ENCODE measurements at regions not wholly inside any gene's neighbourhood (a gene's known extent, or its start where the extent isn't known, plus 50 kb on each side); places are given as distances from the start of the nearest gene placed in this dataset.

- H3K36me3 ChIP-seq (ENCODE audit: control insufficient read depth in 1 of 2, insufficient read depth in 2 of 2, low read length in 2 of 2) = no peaks in the 10 kb centered on the region
- BruUV-seq (replicated peaks) = no TSS peak
- intact Hi-C loops (cut with micrococcal nuclease) = no loop called here
- H4K20me1 ChIP-seq (ENCODE audit: insufficient read depth) = no peaks in the 10 kb centered on the region
- no peak overlapping the region for H3K4me2 ChIP-seq (ENCODE audit: low read length)
- CTCF ChIA-PET = no interaction called here
- no peak overlapping the region for H3K4me3 ChIP-seq (replicated peaks in 1 of 2; ENCODE audit: low read depth in 1 of 2, low read length in 2 of 2)
- H3K27ac ChIP-seq (ENCODE audit: low read depth, low read length) = no peak overlapping the region
- DNase-seq (ENCODE audit: low read depth, low spot score) (no peak), ATAC-seq (no peak)
- no peaks in the 10 kb centered on the region for H3K79me2 ChIP-seq (ENCODE audit: insufficient read depth, low read length)
- no peaks in the 10 kb centered on the region for H3K9me3 ChIP-seq (ENCODE audit: control insufficient read depth in 1 of 2, insufficient read depth in 1 of 2, low read depth in 1 of 2, low read length in 2 of 2)
- RAD21 ChIA-PET (ENCODE audit: low non-redundant PET in 1 of 2, low total read pairs in 2 of 2, uncharacterized antibody in 2 of 2, unreplicated experiment in 2 of 2) = no interaction called here
- no peaks in the 10 kb centered on the region for H3K4me1 ChIP-seq (ENCODE audit: control insufficient read depth in 1 of 2, insufficient read depth in 2 of 2, low read length in 2 of 2)
- no peak overlapping the region for H3K9ac ChIP-seq (ENCODE audit: low read length)
- no peak overlapping the region for H2AFZ ChIP-seq (ENCODE audit: low read depth, low read length, poor library complexity, severe bottlenecking)
- POLR2A ChIA-PET = no interaction called here
- no peaks in the 10 kb centered on the region for H3K9me2 ChIP-seq (ENCODE audit: insufficient read depth)
- H3K27me3 ChIP-seq (ENCODE audit: insufficient read depth, low read length) = peaks cover 28% of the 10 kb centered on the region; the same call in 1 of the 2 replicates
- no peak for TF ChIP-seq RAD21 (IDR thresholded peaks at IDR 0.05; ENCODE audit: low read depth)
- no peak for TF ChIP-seq ELF1 (IDR thresholded peaks at IDR 0.05; ENCODE audit: borderline replicate concordance, low read depth)
- TF ChIP-seq ZFX (IDR thresholded peaks at IDR 0.05) = no peak
- TF ChIP-seq CEBPB (IDR thresholded peaks at IDR 0.05; ENCODE audit: low read depth) = no peak
Measured at GRCh38 chr10:71137701-71138100, 74.7 kb upstream of the UNC5B start.

- Histone ChIP-seq H3K9me3 (ENCODE audit: control insufficient read depth in 1 of 2, insufficient read depth in 1 of 2, low read depth in 1 of 2, low read length in 2 of 2) (no peaks in the 10 kb centered on the region), H3K9me2 (ENCODE audit: insufficient read depth) (no peaks in the 10 kb centered on the region), H4K20me1 (ENCODE audit: insufficient read depth) (no peaks in the 10 kb centered on the region), H3K4me3 (replicated peaks in 1 of 2; ENCODE audit: low read depth in 1 of 2, low read length in 2 of 2) (no peak overlapping the region), H3K27me3 (ENCODE audit: insufficient read depth, low read length) (peaks cover 31% of the 10 kb centered on the region; the same call in 1 of the 2 replicates), H3K9ac (ENCODE audit: low read length) (no peak overlapping the region), H3K4me2 (ENCODE audit: low read length) (no peak overlapping the region), H3K36me3 (ENCODE audit: control insufficient read depth in 1 of 2, insufficient read depth in 2 of 2, low read length in 2 of 2) (no peaks in the 10 kb centered on the region), H2AFZ (ENCODE audit: low read depth, low read length, poor library complexity, severe bottlenecking) (no peak overlapping the region), H3K4me1 (ENCODE audit: control insufficient read depth in 1 of 2, insufficient read depth in 2 of 2, low read length in 2 of 2) (no peaks in the 10 kb centered on the region), H3K27ac (ENCODE audit: low read depth, low read length) (no peak overlapping the region), H3K79me2 (ENCODE audit: insufficient read depth, low read length) (no peaks in the 10 kb centered on the region)
- intact Hi-C loops (cut with micrococcal nuclease) = no loop called here
- no peak for TF ChIP-seq POLR2A (IDR thresholded peaks at IDR 0.05; ENCODE audit: borderline replicate concordance, extremely low read depth, insufficient read depth, insufficient read length)
- no peak for TF ChIP-seq YY1 (IDR thresholded peaks at IDR 0.05; ENCODE audit: extremely low read depth, insufficient replicate concordance, low read depth, low read length)
- TF ChIP-seq EZH2 (IDR thresholded peaks at IDR 0.05) = no peak
- no peak for TF ChIP-seq MAX (IDR thresholded peaks at IDR 0.05)
- no peak for TF ChIP-seq SP1 (IDR thresholded peaks at IDR 0.05; ENCODE audit: low read depth)
- no peak for TF ChIP-seq FOSL1 (IDR thresholded peaks at IDR 0.05; ENCODE audit: low read depth)
- TF ChIP-seq ZBTB33 (IDR thresholded peaks at IDR 0.05; ENCODE audit: extremely low read depth, insufficient replicate concordance, low read length) = no peak
- no peak for TF ChIP-seq SRF (IDR thresholded peaks at IDR 0.05; ENCODE audit: low read depth)
- TF ChIP-seq RAD21 (IDR thresholded peaks at IDR 0.05; ENCODE audit: low read depth) = no peak
- no peak for TF ChIP-seq ZFX (IDR thresholded peaks at IDR 0.05)
- TF ChIP-seq CBX3 (IDR thresholded peaks at IDR 0.05; ENCODE audit: low read depth) = no peak
- no peak for TF ChIP-seq TCF7L2 (IDR thresholded peaks at IDR 0.05; ENCODE audit: borderline replicate concordance, extremely low read depth, insufficient read depth, insufficient read length)
- TF ChIP-seq ZNF274 (IDR thresholded peaks at IDR 0.05; ENCODE audit: low read depth, low read length) = no peak
- no peak for TF ChIP-seq ELF1 (IDR thresholded peaks at IDR 0.05; ENCODE audit: borderline replicate concordance, low read depth)
- TF ChIP-seq EGR1 (IDR thresholded peaks at IDR 0.05; ENCODE audit: low read depth) = no peak
- TF ChIP-seq JUND (IDR thresholded peaks at IDR 0.05) = no peak
- no peak for TF ChIP-seq CEBPB (IDR thresholded peaks at IDR 0.05; ENCODE audit: low read depth)
- ATAC-seq (no peak), DNase-seq (ENCODE audit: low read depth, low spot score) (no peak)
- no TSS peak for BruUV-seq (replicated peaks)
- RAD21 ChIA-PET (ENCODE audit: low non-redundant PET in 1 of 2, low total read pairs in 2 of 2, uncharacterized antibody in 2 of 2, unreplicated experiment in 2 of 2) = no interaction called here
- CTCF ChIA-PET = no interaction called here
- POLR2A ChIA-PET = no interaction called here
Measured at GRCh38 chr10:71138166-71138830, 74.1 kb upstream of the UNC5B start.

Data from HCT116 (cell line).